ENCODE measurements at regions not wholly inside any gene's neighbourhood (a gene's known extent, or its start where the extent isn't known, plus 50 kb on each side); places are given as distances from the start of the nearest gene placed in this dataset.

DNA sequence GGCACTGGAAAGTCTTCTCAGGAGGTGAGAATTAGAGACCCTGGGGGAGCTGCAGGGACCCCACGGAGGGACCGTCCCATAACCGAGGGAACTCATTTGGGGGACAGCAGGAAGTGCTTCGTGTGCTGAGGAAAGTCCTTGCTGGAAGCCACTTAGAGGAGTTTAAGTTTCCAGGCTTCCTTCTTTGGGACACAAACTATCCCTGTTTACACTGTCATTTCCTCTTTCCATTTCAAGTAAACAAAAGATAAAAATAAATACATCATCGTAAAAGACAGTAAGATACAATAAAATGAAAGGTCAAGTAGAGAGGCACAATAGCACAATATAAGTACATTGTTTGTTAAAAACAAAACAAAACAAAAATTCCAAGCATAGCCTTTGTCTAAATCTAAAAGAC lies 101.2 kb downstream of the TTLL2 start:
- TF ChIP-seq, protein P1, sequence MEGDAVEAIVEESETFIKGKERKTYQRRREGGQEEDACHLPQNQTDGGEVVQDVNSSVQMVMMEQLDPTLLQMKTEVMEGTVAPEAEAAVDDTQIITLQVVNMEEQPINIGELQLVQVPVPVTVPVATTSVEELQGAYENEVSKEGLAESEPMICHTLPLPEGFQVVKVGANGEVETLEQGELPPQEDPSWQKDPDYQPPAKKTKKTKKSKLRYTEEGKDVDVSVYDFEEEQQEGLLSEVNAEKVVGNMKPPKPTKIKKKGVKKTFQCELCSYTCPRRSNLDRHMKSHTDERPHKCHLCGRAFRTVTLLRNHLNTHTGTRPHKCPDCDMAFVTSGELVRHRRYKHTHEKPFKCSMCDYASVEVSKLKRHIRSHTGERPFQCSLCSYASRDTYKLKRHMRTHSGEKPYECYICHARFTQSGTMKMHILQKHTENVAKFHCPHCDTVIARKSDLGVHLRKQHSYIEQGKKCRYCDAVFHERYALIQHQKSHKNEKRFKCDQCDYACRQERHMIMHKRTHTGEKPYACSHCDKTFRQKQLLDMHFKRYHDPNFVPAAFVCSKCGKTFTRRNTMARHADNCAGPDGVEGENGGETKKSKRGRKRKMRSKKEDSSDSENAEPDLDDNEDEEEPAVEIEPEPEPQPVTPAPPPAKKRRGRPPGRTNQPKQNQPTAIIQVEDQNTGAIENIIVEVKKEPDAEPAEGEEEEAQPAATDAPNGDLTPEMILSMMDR (IDR thresholded peaks at IDR 0.05) = no peak
- TF ChIP-seq POLR2A (IDR thresholded peaks at IDR 0.05) = no peak
